Heart left ventricle (tissue), 16 donors: ENCODE measurements at regions not wholly inside any gene's neighbourhood (a gene's known extent, or its start where the extent isn't known, plus 50 kb on each side); places are given as distances from the start of the nearest gene placed in this dataset.
A peak's percentile ranks its signal among the peaks of the same experiment; 100 is the strongest.

Experiments
- ATAC-seq, 4 donors: fragments of 200-7000 bp; cut with Tn5 transposase; one replicate each; pipeline ENCODE4 v1.9.1; 2020 to 2022; ENCODE audit warnings: moderate library complexity in 4 of 4, mild to moderate bottlenecking in 3 of 4, moderate number of reproducible peaks in 1 of 4
- DNase-seq, 5 donors: peaks; one replicate each; pipeline ENCODE4 v3.0.0-alpha.2; 2020
- H3K27ac ChIP-seq, 12 donors: fragments of 200-600 bp; sonication (generic) in 4 of 12; one replicate each; pipeline versions ENCODE4 v1.5.0 to v1.8.0; 2016 to 2022; ENCODE audit warnings: mild to moderate bottlenecking in 2 of 12
- H3K27me3 ChIP-seq, 9 donors: fragments of 200-600 bp; sonication (generic) in 2 of 9; one replicate each; pipeline versions ENCODE4 v1.5.1 to v1.8.0; 2016 to 2022; ENCODE audit warnings: mild to moderate bottlenecking in 3 of 9
- H3K36me3 ChIP-seq, 9 donors: fragments of 200-600 bp; sonication (generic) in 2 of 9; one replicate each; pipeline versions ENCODE4 v1.5.0 to v1.8.0; 2018 to 2022; ENCODE audit warnings: mild to moderate bottlenecking in 2 of 9
- H3K4me1 ChIP-seq, 12 donors: fragments of 200-600 bp; sonication (generic) in 4 of 12; one replicate each; pipeline versions ENCODE4 v1.5.0 to v1.8.0; 2016 to 2022; ENCODE audit warnings: mild to moderate bottlenecking in 3 of 12
- H3K4me3 ChIP-seq, 12 donors: fragments of 200-600 bp; sonication (generic) in 4 of 12; one replicate each; pipeline versions ENCODE4 v1.5.0 to v1.8.0; 2017 to 2022; ENCODE audit warnings: mild to moderate bottlenecking in 9 of 12, moderate library complexity in 4 of 12
- H3K9me3 ChIP-seq, 12 donors: fragments of 200-600 bp; sonication (generic) in 4 of 12; one replicate each; pipeline versions ENCODE4 v1.5.0 to v1.8.0; 2016 to 2022; ENCODE audit warnings: mild to moderate bottlenecking in 1 of 12
- POLR2A ChIP-seq, 2 donors: fragments of 450-650 bp; IDR thresholded peaks; one replicate each; pipeline ENCODE4 v1.6.1; 2017; ENCODE audit warnings: antibody characterized with exemption in 2 of 2, mild to moderate bottlenecking in 2 of 2, moderate library complexity in 2 of 2
- WGBS, 4 donors: extraction: QIAGEN DNeasy Blood & Tissue Kit in 2 of 4; methylation state at CpG; one replicate each; pipeline versions ENCODE4 v1.1.5 to v1.1.7; 2013 to 2018; 5-methylcytosine and 5-hydroxymethylcytosine counted together
- intact Hi-C, 10 donors: fragments of 100-400 bp; cut with DNase I; formaldehyde crosslinking; loops; one replicate each; pipeline versions ENCODE4 v1.11.1 to v1.14.2; 2022
- TF ChIP-seq, protein P1 (sequence below), 12 donors: fragments of 200-600 bp; sonication (generic) in 4 of 12; IDR thresholded peaks; one replicate each; pipeline versions ENCODE4 v1.5.0 to v1.8.0; 2018 to 2022; ENCODE audit warnings: antibody characterized with exemption in 12 of 12, mild to moderate bottlenecking in 5 of 12
- donor health status: ischemic (EF 13 %, LVEDD 7.1; RV severe dilation, severe dysfunction).
- donor health status: healthy with polysubstance abuse.
- donor health status: DM: no; HTN: yes; CAD: no.
- donor health status: DM: no; HTN: no; CAD: no.
- donor health status: ischemic (EF 25% LVEDD 6.9; RV normal size, moderate dysfunction).
- donor health status: ischemic (EF 25% LVEDD 5.7; RV mildly dilated, moderate dysfunction).
- donor health status: healthy.
- donor health status: DM: yes; HTN: yes; CAD: no.
- donor health status: ischemic (EF 35%, LVEDD 5.7; RV mildly dilated, moderate dysfunction).
- donor health status: nonischemic (EF 11% LVEDD 7.7; RV severe dilation, severe dysfunction).
- donor health status: DM: yes; HTN: yes; CAD: no.
- donor health status: PGD.
- donor health status: ischemic (EF 29% LVEDD 5.4; RV normal size, mild dysfunction).
- donor health status: nonischemic (EF 23%, LVEDD 6.1; RV moderate dilation, normal function).

DNA sequence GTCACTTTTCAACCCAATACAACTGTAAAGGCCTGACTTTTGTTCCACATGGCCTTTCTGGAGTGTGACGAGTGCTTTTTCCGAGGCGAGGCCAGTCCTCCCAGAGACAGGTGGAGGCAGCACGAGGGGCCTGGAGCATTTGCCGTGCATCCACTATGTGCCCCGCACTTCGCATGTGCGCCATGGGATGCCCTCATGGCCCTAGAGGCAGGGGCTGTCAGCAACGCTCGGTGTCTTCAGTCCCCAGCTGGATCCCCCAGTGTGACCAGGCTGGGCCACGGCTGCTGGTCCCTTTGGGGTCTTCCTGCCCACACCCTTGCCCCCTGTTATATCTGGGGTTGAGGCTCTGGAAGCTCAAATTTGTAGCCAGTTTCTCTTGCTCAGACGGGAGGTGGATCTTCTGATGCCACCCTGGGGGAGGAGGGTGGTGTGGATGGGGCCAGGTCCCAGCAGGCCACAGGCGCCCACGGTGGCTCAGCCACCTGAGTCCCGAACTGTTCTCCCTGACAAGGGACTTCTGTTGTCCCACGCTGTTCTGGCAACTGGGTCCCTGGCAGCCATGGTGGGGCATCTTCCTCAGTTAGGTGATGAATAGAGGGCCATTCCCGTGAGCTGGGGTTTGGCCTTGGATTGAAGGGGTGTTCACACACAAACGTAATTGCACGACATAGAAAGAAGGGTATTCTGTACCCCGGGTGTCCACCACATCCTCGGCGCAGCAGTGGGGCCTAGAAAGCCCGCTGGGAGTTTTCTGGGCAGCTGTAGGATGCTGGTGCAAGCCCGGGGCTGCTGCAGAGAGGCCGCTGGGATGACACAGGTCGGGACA is 100.9 kb downstream of the CTTN start:
- no peak for TF ChIP-seq POLR2A (IDR thresholded peaks at IDR 0.05)
- TF ChIP-seq, protein P1, sequence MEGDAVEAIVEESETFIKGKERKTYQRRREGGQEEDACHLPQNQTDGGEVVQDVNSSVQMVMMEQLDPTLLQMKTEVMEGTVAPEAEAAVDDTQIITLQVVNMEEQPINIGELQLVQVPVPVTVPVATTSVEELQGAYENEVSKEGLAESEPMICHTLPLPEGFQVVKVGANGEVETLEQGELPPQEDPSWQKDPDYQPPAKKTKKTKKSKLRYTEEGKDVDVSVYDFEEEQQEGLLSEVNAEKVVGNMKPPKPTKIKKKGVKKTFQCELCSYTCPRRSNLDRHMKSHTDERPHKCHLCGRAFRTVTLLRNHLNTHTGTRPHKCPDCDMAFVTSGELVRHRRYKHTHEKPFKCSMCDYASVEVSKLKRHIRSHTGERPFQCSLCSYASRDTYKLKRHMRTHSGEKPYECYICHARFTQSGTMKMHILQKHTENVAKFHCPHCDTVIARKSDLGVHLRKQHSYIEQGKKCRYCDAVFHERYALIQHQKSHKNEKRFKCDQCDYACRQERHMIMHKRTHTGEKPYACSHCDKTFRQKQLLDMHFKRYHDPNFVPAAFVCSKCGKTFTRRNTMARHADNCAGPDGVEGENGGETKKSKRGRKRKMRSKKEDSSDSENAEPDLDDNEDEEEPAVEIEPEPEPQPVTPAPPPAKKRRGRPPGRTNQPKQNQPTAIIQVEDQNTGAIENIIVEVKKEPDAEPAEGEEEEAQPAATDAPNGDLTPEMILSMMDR (IDR thresholded peaks at IDR 0.05) = no peak
- H3K36me3 ChIP-seq = no peaks in the 10 kb centered on the region
- peaks cover 0 to 10% (median 2%) of the 10 kb centered on the region in 12 donors for H3K4me1 ChIP-seq
- no peak overlapping the region for H3K27ac ChIP-seq
- H3K27me3 ChIP-seq = no peaks in the 10 kb centered on the region
- H3K9me3 ChIP-seq = no peaks in the 10 kb centered on the region
- ATAC-seq (no peak), DNase-seq (peak in 2 of 5 donors; percentile 10 to 31)
- no peak overlapping the region for H3K4me3 ChIP-seq
- 91 to 96% (median 94%) methylated on average over 20 to 26 of the region's 26 CpGs for WGBS, 4 donors
- intact Hi-C loops = no loop called here

DNA sequence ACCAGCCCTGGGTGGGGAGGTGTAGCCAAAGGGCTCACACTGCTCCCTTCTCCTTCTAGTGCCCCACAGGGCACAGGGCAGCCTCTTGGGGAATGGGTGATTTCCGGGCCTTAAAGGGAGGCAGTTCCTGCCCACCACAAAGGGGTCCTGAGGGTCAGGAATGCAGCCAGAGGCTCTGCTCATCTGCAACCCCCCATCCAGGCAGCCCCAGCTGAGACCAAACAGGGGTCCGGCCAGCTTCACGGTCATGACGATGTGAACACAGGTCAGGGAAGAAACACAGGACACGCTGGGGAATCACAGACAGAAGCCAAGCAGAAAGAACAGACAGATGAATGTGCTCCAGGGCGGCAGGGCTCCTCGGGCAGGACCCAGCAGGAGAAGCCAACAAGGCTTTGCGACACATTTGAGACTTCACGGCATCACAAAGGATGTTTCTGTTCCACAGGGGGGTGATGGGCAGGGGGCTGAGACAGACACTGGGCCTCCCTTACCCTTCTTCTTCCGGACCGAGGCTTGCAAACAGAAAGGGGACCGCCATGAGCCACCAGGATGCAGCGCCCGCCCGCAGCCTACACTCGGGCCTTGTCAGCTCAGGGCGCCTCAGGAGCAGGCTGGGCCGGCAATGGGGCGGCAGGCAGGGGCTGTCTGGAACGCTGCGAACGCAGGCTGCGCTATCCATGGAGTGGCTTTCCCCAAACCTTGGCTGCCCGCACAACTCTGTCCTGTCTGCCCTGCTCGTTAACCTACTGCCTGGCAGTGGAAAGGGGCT is 101.9 kb downstream of the CTTN start:
- H3K27me3 ChIP-seq = no peaks in the 10 kb centered on the region
- H3K27ac ChIP-seq = no peak overlapping the region
- TF ChIP-seq POLR2A (IDR thresholded peaks at IDR 0.05) = no peak
- TF ChIP-seq, protein P1 (IDR thresholded peaks at IDR 0.05) = no peak
- peaks cover 0 to 10% (median 2%) of the 10 kb centered on the region in 12 donors for H3K4me1 ChIP-seq
- H3K9me3 ChIP-seq = no peaks in the 10 kb centered on the region
- ATAC-seq (no peak), DNase-seq (peak in 2 of 5 donors; percentile 18 to 58)
- no peaks in the 10 kb centered on the region for H3K36me3 ChIP-seq
- 80 to 93% (median 91%) methylated on average over 21 to 25 of the region's 25 CpGs for WGBS, 4 donors
- H3K4me3 ChIP-seq = no peak overlapping the region
- intact Hi-C loops = no loop called here

DNA sequence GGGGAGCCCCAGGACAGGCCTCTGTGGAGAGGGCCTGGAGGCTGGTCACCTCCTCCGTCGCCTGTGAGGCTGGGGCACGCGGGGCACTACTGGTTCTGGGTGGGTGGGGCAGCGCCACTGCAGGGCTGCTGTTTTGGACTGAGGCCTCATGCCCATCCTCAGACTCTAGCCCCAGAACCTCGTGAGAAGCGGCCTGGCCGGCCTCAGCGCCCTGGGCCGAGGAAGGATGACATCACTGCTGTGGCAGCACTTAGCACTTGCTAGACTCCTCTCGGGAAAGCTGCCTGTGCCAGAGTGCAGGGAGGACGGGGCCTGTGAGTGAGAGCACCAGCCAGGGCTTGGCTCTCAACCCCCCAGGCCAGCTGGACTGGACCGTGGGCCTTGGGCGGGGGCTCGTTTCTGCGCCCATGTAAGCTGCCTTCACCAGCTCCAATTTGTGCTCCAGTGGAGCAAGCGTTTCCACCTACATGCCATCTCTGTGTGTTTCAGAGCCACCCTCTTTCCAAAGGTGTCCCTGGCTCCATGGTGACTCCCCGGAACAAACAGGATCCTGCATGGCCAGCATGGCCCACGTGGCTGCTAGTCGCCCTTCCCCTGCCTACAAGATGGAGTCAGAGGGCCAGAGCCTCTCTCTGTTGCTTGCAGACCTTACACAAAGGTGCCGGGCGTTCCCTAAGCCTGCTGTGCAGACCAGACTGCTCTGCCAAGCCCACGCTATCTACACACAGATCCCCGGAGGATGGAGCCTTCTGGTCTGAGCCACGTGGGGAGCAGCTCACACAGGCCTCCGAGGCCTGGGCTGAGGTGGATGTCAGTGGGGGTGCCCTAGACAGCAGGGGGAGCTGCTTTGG is 102.9 kb downstream of the CTTN start:
- no peaks in the 10 kb centered on the region for H3K36me3 ChIP-seq
- no peaks in the 10 kb centered on the region for H3K9me3 ChIP-seq
- intact Hi-C loops = no loop called here
- DNase-seq = peak in 4 of 5 donors; percentile 22 to 81 (median 77)
- no peak overlapping the region for H3K4me3 ChIP-seq
- H3K4me1 ChIP-seq = peaks cover 0 to 10% (median 2%) of the 10 kb centered on the region in 12 donors
- TF ChIP-seq, protein P1 (IDR thresholded peaks at IDR 0.05) = no peak
- no peak for TF ChIP-seq POLR2A (IDR thresholded peaks at IDR 0.05)
- peak; percentile 39 to 92 (median 64) for ATAC-seq
- no peaks in the 10 kb centered on the region for H3K27me3 ChIP-seq
- H3K27ac ChIP-seq = no peak overlapping the region
- WGBS, 4 donors = 60 to 70% (median 68%) methylated on average over 4 to 26 of the region's 26 CpGs
